Vagina (tissue), 2 donors: ENCODE measurements at regions not wholly inside any gene's neighbourhood (a gene's known extent, or its start where the extent isn't known, plus 50 kb on each side); places are given as distances from the start of the nearest gene placed in this dataset.
"Not testable (repeated sequence)": the region's sequence is repeated elsewhere in the genome, so short reads cannot be mapped to it uniquely, and the experiment has no call there.

Experiments
- DNase-seq, 2 donors: peaks; one replicate each; pipeline ENCODE4 v3.0.0-alpha.2; 2017; ENCODE audit errors: extremely low spot score in 2 of 2
- H3K27ac ChIP-seq: fragments of 200-600 bp; sonication (generic); one replicate; pipeline ENCODE4 v1.5.1; 2019
- H3K27me3 ChIP-seq: fragments of 200-600 bp; sonication (generic); one replicate; pipeline ENCODE4 v1.5.1; 2019
- H3K36me3 ChIP-seq, 2 donors: fragments of 200-600 bp; sonication (generic); one replicate each; pipeline ENCODE4 v1.5.1; 2017 to 2019
- H3K4me1 ChIP-seq: fragments of 200-600 bp; sonication (generic); one replicate; pipeline ENCODE4 v1.5.1; 2019
- H3K4me3 ChIP-seq, 2 donors: fragments of 200-600 bp; sonication (generic); 1 replicate in 1 of 2; 2 replicates in 1 of 2; pipeline ENCODE4 v1.5.1; 2016 to 2019
- H3K9me3 ChIP-seq: fragments of 200-600 bp; sonication (generic); one replicate; pipeline ENCODE4 v1.5.1; 2019
- POLR2AphosphoS5 ChIP-seq, 2 donors: sonication (generic); formaldehyde crosslinking; IDR thresholded peaks; one replicate each; pipeline ENCODE4 v1.9.0; 2017; ENCODE audit warnings: antibody characterized with exemption in 2 of 2, mild to moderate bottlenecking in 2 of 2, low read depth in 1 of 2; ENCODE audit not compliant: insufficient read depth in 1 of 2
- intact Hi-C: fragments of 100-400 bp; cut with DNase I; formaldehyde crosslinking; loops from one replicate; pipeline ENCODE4 v1.15.1; 2023

- intact Hi-C loops, H3K36me3 ChIP-seq, H3K27me3 ChIP-seq, H3K9me3 ChIP-seq: not testable (repeated sequence)
- Histone ChIP-seq H3K27ac (peak overlapping the region; percentile 77), H3K4me1 (peaks cover 20% of the 10 kb centered on the region), H3K4me3 (peak overlapping the region; percentile 21 to 24)
- peak in 1 of 2 donors; percentile 46 for TF ChIP-seq POLR2AphosphoS5 (IDR thresholded peaks at IDR 0.05; ENCODE audit: insufficient read depth in 1 of 2, low read depth in 1 of 2)
- peak in 1 of 2 donors; percentile 86 for DNase-seq
These were observed 186.4 kb downstream of the NPIPB11 start for GRCh38 chr16:29219966-29220646.

GRCh38 chr16:29219562-29219961 lies 186.9 kb downstream of the NPIPB11 start:
- Histone ChIP-seq H3K4me1 (peaks cover 20% of the 10 kb centered on the region), H3K27ac (peak overlapping the region; percentile 77)
- H3K9me3 ChIP-seq, DNase-seq, H3K4me3 ChIP-seq, intact Hi-C loops, H3K36me3 ChIP-seq, H3K27me3 ChIP-seq: not testable (repeated sequence)

- H3K27me3 ChIP-seq, intact Hi-C loops, H3K4me3 ChIP-seq, H3K36me3 ChIP-seq, H3K9me3 ChIP-seq: not testable (repeated sequence)
- peak in 1 of 2 donors; percentile 64 for DNase-seq
- peak overlapping the region; percentile 44 for H3K27ac ChIP-seq
- H3K4me1 ChIP-seq: peaks cover 20% of the 10 kb centered on the region
These were observed 187.9 kb downstream of the NPIPB11 start for GRCh38 chr16:29218649-29219048.

- Histone ChIP-seq H3K4me1 (peaks cover 20% of the 10 kb centered on the region), H3K27ac (peak overlapping the region; percentile 44)
- intact Hi-C loops, H3K4me3 ChIP-seq, H3K36me3 ChIP-seq, H3K27me3 ChIP-seq, H3K9me3 ChIP-seq: not testable (repeated sequence)
- DNase-seq: peak in 1 of 2 donors; percentile 18
These were observed 188.3 kb downstream of the NPIPB11 start for GRCh38 chr16:29218171-29218570.

GRCh38 chr16:29217752-29218126 lies 188.8 kb downstream of the NPIPB11 start:
- H3K9me3 ChIP-seq, H3K4me3 ChIP-seq, H3K27me3 ChIP-seq, DNase-seq, H3K27ac ChIP-seq, H3K36me3 ChIP-seq, intact Hi-C loops: not testable (repeated sequence)
- peaks cover 20% of the 10 kb centered on the region for H3K4me1 ChIP-seq

GRCh38 chr16:29217104-29217751 lies 189.3 kb downstream of the NPIPB11 start:
- H3K27ac ChIP-seq, intact Hi-C loops, H3K27me3 ChIP-seq, H3K4me3 ChIP-seq, H3K36me3 ChIP-seq, H3K9me3 ChIP-seq: not testable (repeated sequence)
- H3K4me1 ChIP-seq: peaks cover 16% of the 10 kb centered on the region
- peak; percentile 80 to 84 for DNase-seq

- H3K4me1 ChIP-seq, H3K4me3 ChIP-seq, H3K27ac ChIP-seq: not testable (repeated sequence)
These were observed 192.7 kb downstream of the NPIPB11 start for GRCh38 chr16:29213770-29214169.

GRCh38 chr16:29213251-29213650 lies 193.3 kb downstream of the NPIPB11 start:
- H3K4me3 ChIP-seq, H3K36me3 ChIP-seq, H3K9me3 ChIP-seq, H3K27me3 ChIP-seq, H3K27ac ChIP-seq, H3K4me1 ChIP-seq, intact Hi-C loops: not testable (repeated sequence)
- DNase-seq: peak; percentile 18 to 52

More at GRCh38 chr16:29213770-29214169, 192.7 kb downstream of the NPIPB11 start:
- H3K36me3 ChIP-seq, intact Hi-C loops, H3K27me3 ChIP-seq, H3K9me3 ChIP-seq: not testable (repeated sequence)
- DNase-seq: peak in 1 of 2 donors; percentile 10

- H3K9me3 ChIP-seq, H3K27ac ChIP-seq, H3K4me3 ChIP-seq, H3K4me1 ChIP-seq, H3K36me3 ChIP-seq, H3K27me3 ChIP-seq, intact Hi-C loops: not testable (repeated sequence)
- DNase-seq: peak; percentile 37 to 92
These were observed 194.2 kb downstream of the NPIPB11 start for GRCh38 chr16:29212084-29213027.

- intact Hi-C loops, H3K36me3 ChIP-seq, H3K27ac ChIP-seq, H3K4me1 ChIP-seq, H3K9me3 ChIP-seq, H3K27me3 ChIP-seq, H3K4me3 ChIP-seq: not testable (repeated sequence)
- DNase-seq: peak; percentile 52 to 54
These were observed 195.1 kb downstream of the NPIPB11 start for GRCh38 chr16:29211456-29211855.

- H3K27me3 ChIP-seq, H3K4me1 ChIP-seq, H3K27ac ChIP-seq, H3K36me3 ChIP-seq, intact Hi-C loops, H3K9me3 ChIP-seq, H3K4me3 ChIP-seq: not testable (repeated sequence)
- DNase-seq: peak in 1 of 2 donors; percentile 27
These were observed 196.0 kb downstream of the NPIPB11 start for GRCh38 chr16:29210299-29211150.

- peak; percentile 29 to 31 for DNase-seq
- intact Hi-C loops, H3K36me3 ChIP-seq, H3K4me3 ChIP-seq, H3K9me3 ChIP-seq, H3K27me3 ChIP-seq, H3K27ac ChIP-seq: not testable (repeated sequence)
- H3K4me1 ChIP-seq: peaks cover 27% of the 10 kb centered on the region
These were observed 200.4 kb downstream of the NPIPB11 start for GRCh38 chr16:29206120-29206519.
